Hepatocyte (in vitro differentiated cells): ENCODE measurements at regions not wholly inside any gene's neighbourhood (a gene's known extent, or its start where the extent isn't known, plus 50 kb on each side); places are given as distances from the start of the nearest gene placed in this dataset. TPM values are rescaled to one million over a fixed set of nuclear protein-coding genes. Genes with fewer than 3 reads are reported as not detected.
A peak's percentile ranks its signal among the peaks of the same experiment; 100 is the strongest.

Experiments used
- DNase-seq: peaks from one replicate; pipeline ENCODE4 v3.0.0-alpha.2; 2016; ENCODE audit warnings: low spot score
- H2AFZ ChIP-seq: fragments of 200-600 bp; sonication (generic); 2 replicates; pipeline ENCODE4 v1.6.0; 2016; ENCODE audit warnings: antibody characterized with exemption, mild to moderate bottlenecking
- H3K27ac ChIP-seq: fragments of 200-600 bp; sonication (generic); 2 replicates; pipeline ENCODE4 v1.5.1; 2016; ENCODE audit warnings: mild to moderate bottlenecking
- H3K27me3 ChIP-seq: fragments of 200-600 bp; sonication (generic); 2 replicates; pipeline ENCODE4 v1.6.1; 2016
- H3K36me3 ChIP-seq: fragments of 200-600 bp; sonication (generic); replicated peaks from 2 replicates; pipeline ENCODE4 v1.5.1; 2016; ENCODE audit warnings: low read depth; ENCODE audit not compliant: insufficient read depth
- H3K4me1 ChIP-seq: fragments of 200-600 bp; sonication (generic); 2 replicates; pipeline ENCODE4 v1.5.1; 2016; ENCODE audit warnings: mild to moderate bottlenecking, moderate library complexity; ENCODE audit not compliant: insufficient read depth
- H3K4me2 ChIP-seq: fragments of 200-600 bp; sonication (generic); 2 replicates; pipeline ENCODE4 v1.6.0; 2016
- H3K4me3 ChIP-seq: fragments of 200-600 bp; sonication (generic); 2 replicates; pipeline ENCODE4 v1.5.1; 2016; ENCODE audit warnings: mild to moderate bottlenecking
- H3K79me2 ChIP-seq: fragments of 200-600 bp; sonication (generic); 2 replicates; pipeline ENCODE4 v1.6.0; 2017; ENCODE audit warnings: mild to moderate bottlenecking
- H3K9me2 ChIP-seq: fragments of 200-600 bp; sonication (generic); replicated peaks from 2 replicates; pipeline ENCODE4 v1.6.0; 2017; ENCODE audit warnings: mild to moderate bottlenecking; ENCODE audit not compliant: insufficient read depth
- H3K9me3 ChIP-seq: fragments of 200-600 bp; sonication (generic); 2 replicates; pipeline ENCODE4 v1.5.1; 2016; ENCODE audit warnings: low read depth, mild to moderate bottlenecking
- H4K20me1 ChIP-seq: fragments of 200-600 bp; sonication (generic); 2 replicates; pipeline ENCODE4 v1.6.0; 2016; ENCODE audit warnings: mild to moderate bottlenecking; ENCODE audit not compliant: insufficient read depth, poor library complexity, severe bottlenecking
- CTCF ChIP-seq: fragments of 200-600 bp; sonication (generic); IDR thresholded peaks from 2 replicates; pipeline ENCODE4 v1.5.1; 2016; ENCODE audit warnings: antibody characterized with exemption, mild to moderate bottlenecking; ENCODE audit not compliant: poor library complexity
- EZH2 ChIP-seq: fragments of 200-600 bp; sonication (generic); IDR thresholded peaks from 2 replicates; pipeline ENCODE4 v1.6.1; 2016; ENCODE audit warnings: antibody characterized with exemption, mild to moderate bottlenecking, borderline replicate concordance
- EZH2phosphoT487 ChIP-seq: fragments of 200-600 bp; sonication (generic); IDR thresholded peaks from one replicate; pipeline ENCODE4 v1.6.1; 2018; ENCODE audit warnings: antibody characterized with exemption, mild to moderate bottlenecking, low read depth, moderate library complexity; ENCODE audit not compliant: unreplicated experiment, severe bottlenecking
- WGBS: methylation state at CpG from one replicate; pipeline ENCODE4 v1.1.6; 2016; ENCODE audit warnings: low lambda C conversion rate; ENCODE audit errors: missing lambda C conversion rate; 5-methylcytosine and 5-hydroxymethylcytosine counted together
- small RNA-seq: library from RNA; depleted of rRNA; stranded (forward); fragments of <200 nt; gene quantifications from one replicate; pipeline ENCODE3, GENCODE V24; 2014

- Histone ChIP-seq H3K4me3 (no peak overlapping the region), H3K36me3 (no peaks in the 10 kb centered on the region), H3K79me2 (no peaks in the 10 kb centered on the region), H3K4me1 (no peaks in the 10 kb centered on the region), H3K27ac (no peak overlapping the region), H3K9me3 (no peaks in the 10 kb centered on the region), H3K27me3 (peaks cover 9% of the 10 kb centered on the region), H2AFZ (no peak overlapping the region), H4K20me1 (no peaks in the 10 kb centered on the region), H3K4me2 (peak overlapping the region; percentile 41), H3K9me2 (no peaks in the 10 kb centered on the region)
- TF ChIP-seq EZH2phosphoT487 (no peak), EZH2 (no peak), CTCF (peak; percentile 97)
- 32% methylated on average over 22 of the region's 39 CpGs for WGBS
- peak; percentile 43 for DNase-seq
These were observed 49.7 kb upstream of the BHLHE23 start for GRCh38 chr20:63056236-63057170.

Small RNAs in the stretch of these regions (small RNA-seq; reads per million reads assigned to genes)
- not detected for gene RF00635
